Inferior parietal cortex (tissue), 1 donor: ENCODE measurements at regions not wholly inside any gene's neighbourhood (a gene's known extent, or its start where the extent isn't known, plus 50 kb on each side); places are given as distances from the start of the nearest gene placed in this dataset.

Experiments used
- DNase-seq: peaks from one replicate; pipeline ENCODE4 v3.0.0-alpha.2; 2016; ENCODE audit errors: extremely low spot score

GRCh38 chr4:186934244-186934643, 210.6 kb upstream of the FAT1 start:
- DNase-seq, result no peak

- DNase-seq, result no peak
These were observed 211.3 kb upstream of the FAT1 start for GRCh38 chr4:186934841-186935443.

GRCh38 chr4:186935901-186936300, 212.2 kb upstream of the FAT1 start:
- DNase-seq, result no peak

- DNase-seq, result no peak
These were observed 213.1 kb upstream of the FAT1 start for GRCh38 chr4:186936496-186937375.

- DNase-seq, result no peak
These were observed 215.6 kb upstream of the FAT1 start for GRCh38 chr4:186939226-186939625.

GRCh38 chr4:186939766-186940165, 216.1 kb upstream of the FAT1 start:
- DNase-seq, result no peak

- DNase-seq, result no peak
These were observed 216.8 kb upstream of the FAT1 start for GRCh38 chr4:186940476-186940875.

- DNase-seq, result no peak
These were observed 219.2 kb upstream of the FAT1 start for GRCh38 chr4:186942758-186943377.

GRCh38 chr4:186943411-186943810, 219.8 kb upstream of the FAT1 start:
- no peak for DNase-seq

GRCh38 chr4:186946136-186946535, 222.5 kb upstream of the FAT1 start:
- DNase-seq, result no peak

- DNase-seq, result no peak
These were observed 223.1 kb upstream of the FAT1 start for GRCh38 chr4:186946682-186947294.

GRCh38 chr4:186948361-186949242, 224.9 kb upstream of the FAT1 start:
- no peak for DNase-seq

GRCh38 chr4:186949847-186950246, 226.2 kb upstream of the FAT1 start:
- DNase-seq, result no peak

- DNase-seq, result no peak
These were observed 229.1 kb upstream of the FAT1 start for GRCh38 chr4:186952709-186953108.

- DNase-seq, result no peak
These were observed 230.1 kb upstream of the FAT1 start for GRCh38 chr4:186953599-186954260.

GRCh38 chr4:186954509-186954908, 230.9 kb upstream of the FAT1 start:
- no peak for DNase-seq

GRCh38 chr4:186954956-186955355, 231.3 kb upstream of the FAT1 start:
- DNase-seq, result no peak

- no peak for DNase-seq
These were observed 234.4 kb upstream of the FAT1 start for GRCh38 chr4:186957952-186958555.

GRCh38 chr4:186958726-186959350, 235.2 kb upstream of the FAT1 start:
- no peak for DNase-seq
